ENCODE measurements at regions not wholly inside any gene's neighbourhood (a gene's known extent, or its start where the extent isn't known, plus 50 kb on each side); places are given as distances from the start of the nearest gene placed in this dataset.

- in situ Hi-C loops (cut with HindIII; ENCODE audit: low pct_unique_long_range_greater_than_20kb, low sequenced_read_pairs) = no loop called here
- ChIA-PET POLR2A (no interaction called here), CTCF (no interaction called here)
- no peaks in the 10 kb centered on the region for H3K36me3 ChIP-seq (ENCODE audit: control insufficient read depth, insufficient read depth, low read length)
- TF ChIP-seq POLR2AphosphoS5 (IDR thresholded peaks at IDR 0.05; ENCODE audit: low read depth, low read length) (no peak), SIN3A (IDR thresholded peaks at IDR 0.05; ENCODE audit: borderline replicate concordance, insufficient read depth, low read depth, low read length) (no peak), TCF7L2 (IDR thresholded peaks at IDR 0.05; ENCODE audit: low read depth, low read length) (no peak)
- TF ChIP-seq, protein P1, sequence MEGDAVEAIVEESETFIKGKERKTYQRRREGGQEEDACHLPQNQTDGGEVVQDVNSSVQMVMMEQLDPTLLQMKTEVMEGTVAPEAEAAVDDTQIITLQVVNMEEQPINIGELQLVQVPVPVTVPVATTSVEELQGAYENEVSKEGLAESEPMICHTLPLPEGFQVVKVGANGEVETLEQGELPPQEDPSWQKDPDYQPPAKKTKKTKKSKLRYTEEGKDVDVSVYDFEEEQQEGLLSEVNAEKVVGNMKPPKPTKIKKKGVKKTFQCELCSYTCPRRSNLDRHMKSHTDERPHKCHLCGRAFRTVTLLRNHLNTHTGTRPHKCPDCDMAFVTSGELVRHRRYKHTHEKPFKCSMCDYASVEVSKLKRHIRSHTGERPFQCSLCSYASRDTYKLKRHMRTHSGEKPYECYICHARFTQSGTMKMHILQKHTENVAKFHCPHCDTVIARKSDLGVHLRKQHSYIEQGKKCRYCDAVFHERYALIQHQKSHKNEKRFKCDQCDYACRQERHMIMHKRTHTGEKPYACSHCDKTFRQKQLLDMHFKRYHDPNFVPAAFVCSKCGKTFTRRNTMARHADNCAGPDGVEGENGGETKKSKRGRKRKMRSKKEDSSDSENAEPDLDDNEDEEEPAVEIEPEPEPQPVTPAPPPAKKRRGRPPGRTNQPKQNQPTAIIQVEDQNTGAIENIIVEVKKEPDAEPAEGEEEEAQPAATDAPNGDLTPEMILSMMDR (IDR thresholded peaks at IDR 0.05) = no peak
- TF ChIP-seq, protein P2, sequence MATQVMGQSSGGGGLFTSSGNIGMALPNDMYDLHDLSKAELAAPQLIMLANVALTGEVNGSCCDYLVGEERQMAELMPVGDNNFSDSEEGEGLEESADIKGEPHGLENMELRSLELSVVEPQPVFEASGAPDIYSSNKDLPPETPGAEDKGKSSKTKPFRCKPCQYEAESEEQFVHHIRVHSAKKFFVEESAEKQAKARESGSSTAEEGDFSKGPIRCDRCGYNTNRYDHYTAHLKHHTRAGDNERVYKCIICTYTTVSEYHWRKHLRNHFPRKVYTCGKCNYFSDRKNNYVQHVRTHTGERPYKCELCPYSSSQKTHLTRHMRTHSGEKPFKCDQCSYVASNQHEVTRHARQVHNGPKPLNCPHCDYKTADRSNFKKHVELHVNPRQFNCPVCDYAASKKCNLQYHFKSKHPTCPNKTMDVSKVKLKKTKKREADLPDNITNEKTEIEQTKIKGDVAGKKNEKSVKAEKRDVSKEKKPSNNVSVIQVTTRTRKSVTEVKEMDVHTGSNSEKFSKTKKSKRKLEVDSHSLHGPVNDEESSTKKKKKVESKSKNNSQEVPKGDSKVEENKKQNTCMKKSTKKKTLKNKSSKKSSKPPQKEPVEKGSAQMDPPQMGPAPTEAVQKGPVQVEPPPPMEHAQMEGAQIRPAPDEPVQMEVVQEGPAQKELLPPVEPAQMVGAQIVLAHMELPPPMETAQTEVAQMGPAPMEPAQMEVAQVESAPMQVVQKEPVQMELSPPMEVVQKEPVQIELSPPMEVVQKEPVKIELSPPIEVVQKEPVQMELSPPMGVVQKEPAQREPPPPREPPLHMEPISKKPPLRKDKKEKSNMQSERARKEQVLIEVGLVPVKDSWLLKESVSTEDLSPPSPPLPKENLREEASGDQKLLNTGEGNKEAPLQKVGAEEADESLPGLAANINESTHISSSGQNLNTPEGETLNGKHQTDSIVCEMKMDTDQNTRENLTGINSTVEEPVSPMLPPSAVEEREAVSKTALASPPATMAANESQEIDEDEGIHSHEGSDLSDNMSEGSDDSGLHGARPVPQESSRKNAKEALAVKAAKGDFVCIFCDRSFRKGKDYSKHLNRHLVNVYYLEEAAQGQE (IDR thresholded peaks at IDR 0.05; ENCODE audit: insufficient read depth in 1 of 2, low read depth in 2 of 2, low read length in 1 of 2) = no peak
- intact Hi-C loops (cut with micrococcal nuclease; ENCODE audit: unreplicated experiment) = no loop called here
- BruUV-seq (replicated peaks) = no TSS peak
- H3K9me3 ChIP-seq (ENCODE audit: control insufficient read depth, insufficient read depth, low read depth, low read length) = no peaks in the 10 kb centered on the region
- no peaks in the 10 kb centered on the region for H3K27me3 ChIP-seq (ENCODE audit: control insufficient read depth, insufficient read depth, low read length)
- no peaks in the 10 kb centered on the region for H3K4me1 ChIP-seq (ENCODE audit: control insufficient read depth, insufficient read depth, low read length)
- DNase-seq (ENCODE audit: low read depth, low spot score) (no peak), ATAC-seq (no peak)
- no peak overlapping the region for H3K4me3 ChIP-seq (ENCODE audit: low read depth in 2 of 2, low read length in 2 of 2)
- H3K27ac ChIP-seq (ENCODE audit: low read length) = no peak overlapping the region
These were observed 70.1 kb upstream of the TENM4 start for GRCh38 chr11:79510960-79511359.

DNA sequence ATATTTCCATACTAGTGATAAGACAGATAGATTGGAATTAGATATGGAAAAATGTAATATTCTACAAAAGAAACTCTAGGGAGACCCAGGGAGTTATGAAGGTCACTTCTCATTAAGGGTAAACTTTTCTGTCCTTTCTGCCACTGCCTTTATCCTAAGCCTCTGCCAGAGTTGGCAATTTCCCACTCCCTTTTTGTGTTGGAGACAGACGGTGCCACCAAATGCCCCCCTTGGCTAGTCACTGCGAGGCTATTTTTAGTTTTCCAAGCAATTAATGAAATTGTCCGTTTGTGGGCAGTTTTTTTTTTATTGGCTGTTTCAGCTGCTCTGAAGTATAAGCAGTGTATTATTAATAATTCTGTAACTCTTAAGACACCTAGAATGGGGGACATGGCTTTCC lies 67.6 kb upstream of the TENM4 start:
- in situ Hi-C loops (cut with HindIII; ENCODE audit: low pct_unique_long_range_greater_than_20kb, low sequenced_read_pairs) (no loop called here), intact Hi-C loops (cut with micrococcal nuclease; ENCODE audit: unreplicated experiment) (no loop called here)
- no peaks in the 10 kb centered on the region for H3K4me1 ChIP-seq (ENCODE audit: control insufficient read depth, insufficient read depth, low read length)
- DNase-seq (ENCODE audit: low read depth, low spot score) (no peak), ATAC-seq (no peak)
- no peaks in the 10 kb centered on the region for H3K27me3 ChIP-seq (ENCODE audit: control insufficient read depth, insufficient read depth, low read length)
- ChIA-PET CTCF (interaction anchor here (0.6 kb wide), 1 partner anchor 8 kb away, joined by 10 read pairs; no protein-coding TSS in a partner anchor), POLR2A (no interaction called here)
- H3K27ac ChIP-seq (ENCODE audit: low read length) = no peak overlapping the region
- H3K4me3 ChIP-seq (ENCODE audit: low read depth in 2 of 2, low read length in 2 of 2) = no peak overlapping the region
- no TSS peak for BruUV-seq (replicated peaks)
- H3K36me3 ChIP-seq (ENCODE audit: control insufficient read depth, insufficient read depth, low read length) = no peaks in the 10 kb centered on the region
- no peak for TF ChIP-seq TCF7L2 (IDR thresholded peaks at IDR 0.05; ENCODE audit: low read depth, low read length)
- TF ChIP-seq, protein P1 (IDR thresholded peaks at IDR 0.05) = no peak
- no peak for TF ChIP-seq POLR2AphosphoS5 (IDR thresholded peaks at IDR 0.05; ENCODE audit: low read depth, low read length)
- TF ChIP-seq, protein P2 (IDR thresholded peaks at IDR 0.05; ENCODE audit: insufficient read depth in 1 of 2, low read depth in 2 of 2, low read length in 1 of 2) = no peak
- TF ChIP-seq SIN3A (IDR thresholded peaks at IDR 0.05; ENCODE audit: borderline replicate concordance, insufficient read depth, low read depth, low read length) = no peak
- H3K9me3 ChIP-seq (ENCODE audit: control insufficient read depth, insufficient read depth, low read depth, low read length) = no peaks in the 10 kb centered on the region

Measured in Panc1 (cell line).